ENCODE measurements at regions not wholly inside any gene's neighbourhood (a gene's known extent, or its start where the extent isn't known, plus 50 kb on each side); places are given as distances from the start of the nearest gene placed in this dataset.

GRCh38 chr13:89751432-89751930 is 1596.0 kb upstream of the MIR17HG start:
- no peak for TF ChIP-seq EZH2phosphoT487 (conservative IDR thresholded peaks at IDR 0.05; ENCODE audit: low read length)
- TF ChIP-seq, protein P1, sequence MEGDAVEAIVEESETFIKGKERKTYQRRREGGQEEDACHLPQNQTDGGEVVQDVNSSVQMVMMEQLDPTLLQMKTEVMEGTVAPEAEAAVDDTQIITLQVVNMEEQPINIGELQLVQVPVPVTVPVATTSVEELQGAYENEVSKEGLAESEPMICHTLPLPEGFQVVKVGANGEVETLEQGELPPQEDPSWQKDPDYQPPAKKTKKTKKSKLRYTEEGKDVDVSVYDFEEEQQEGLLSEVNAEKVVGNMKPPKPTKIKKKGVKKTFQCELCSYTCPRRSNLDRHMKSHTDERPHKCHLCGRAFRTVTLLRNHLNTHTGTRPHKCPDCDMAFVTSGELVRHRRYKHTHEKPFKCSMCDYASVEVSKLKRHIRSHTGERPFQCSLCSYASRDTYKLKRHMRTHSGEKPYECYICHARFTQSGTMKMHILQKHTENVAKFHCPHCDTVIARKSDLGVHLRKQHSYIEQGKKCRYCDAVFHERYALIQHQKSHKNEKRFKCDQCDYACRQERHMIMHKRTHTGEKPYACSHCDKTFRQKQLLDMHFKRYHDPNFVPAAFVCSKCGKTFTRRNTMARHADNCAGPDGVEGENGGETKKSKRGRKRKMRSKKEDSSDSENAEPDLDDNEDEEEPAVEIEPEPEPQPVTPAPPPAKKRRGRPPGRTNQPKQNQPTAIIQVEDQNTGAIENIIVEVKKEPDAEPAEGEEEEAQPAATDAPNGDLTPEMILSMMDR (IDR thresholded peaks at IDR 0.05; ENCODE audit: insufficient read depth, low read length, poor library complexity, severe bottlenecking) = no peak
